Cardiac muscle cell (in vitro differentiated cells and primary cell): ENCODE measurements at regions not wholly inside any gene's neighbourhood (a gene's known extent, or its start where the extent isn't known, plus 50 kb on each side); places are given as distances from the start of the nearest gene placed in this dataset.
A peak's percentile ranks its signal among the peaks of the same experiment; 100 is the strongest.

ENCODE experiments used
- DNase-seq, 2 donors: peaks; one replicate each; pipeline versions ENCODE4 v3.0.0 to v3.0.0-alpha.2; 2010 to 2017; ENCODE audit warnings: low read depth in 1 of 2, low spot score in 1 of 2
- H3K27ac ChIP-seq: fragments of 200-600 bp; sonication (generic); 2 replicates; pipeline ENCODE4 v1.5.1; 2016
- H3K27me3 ChIP-seq: fragments of 200-600 bp; sonication (generic); 2 replicates; pipeline ENCODE4 v1.6.0; 2016; ENCODE audit warnings: control low read depth
- H3K36me3 ChIP-seq: fragments of 200-600 bp; sonication (generic); 2 replicates; pipeline ENCODE4 v1.5.1; 2016; ENCODE audit warnings: control low read depth
- H3K4me1 ChIP-seq: fragments of 200-600 bp; sonication (generic); 2 replicates; pipeline ENCODE4 v1.8.1; 2017; ENCODE audit warnings: low read depth, mild to moderate bottlenecking, mixed run types
- H3K4me3 ChIP-seq: fragments of 200-600 bp; sonication (generic); 2 replicates; pipeline ENCODE4 v1.5.1; 2016; ENCODE audit warnings: mild to moderate bottlenecking
- H3K9me3 ChIP-seq: fragments of 200-600 bp; sonication (generic); 2 replicates; pipeline ENCODE4 v1.5.1; 2017; ENCODE audit warnings: low read depth, mild to moderate bottlenecking, control low read depth
- CTCF ChIP-seq: IDR thresholded peaks from 2 replicates; pipeline ENCODE4 v1.5.1; 2012; ENCODE audit warnings: low read depth, mild to moderate bottlenecking, low read length

GRCh38 chr1:227378181-227378580 is 59.9 kb upstream of the CDC42BPA start:
- H3K27me3 ChIP-seq = no peaks in the 10 kb centered on the region
- no peak for TF ChIP-seq CTCF
- H3K4me1 ChIP-seq = no peaks in the 10 kb centered on the region
- no peaks in the 10 kb centered on the region for H3K36me3 ChIP-seq
- H3K9me3 ChIP-seq = no peaks in the 10 kb centered on the region
- peak in 1 of 2 donors; percentile 8 for DNase-seq
- no peak overlapping the region for H3K27ac ChIP-seq
- no peak overlapping the region for H3K4me3 ChIP-seq

GRCh38 chr1:227374846-227375245 is 56.6 kb upstream of the CDC42BPA start:
- TF ChIP-seq CTCF = no peak
- H3K27ac ChIP-seq = no peak overlapping the region

GRCh38 chr1:227372726-227373130 is 54.4 kb upstream of the CDC42BPA start:
- Histone ChIP-seq H3K9me3 (no peaks in the 10 kb centered on the region), H3K4me1 (no peaks in the 10 kb centered on the region), H3K4me3 (no peak overlapping the region), H3K27me3 (no peaks in the 10 kb centered on the region), H3K27ac (no peak overlapping the region), H3K36me3 (no peaks in the 10 kb centered on the region)
- peak in 1 of 2 donors; percentile 70 for DNase-seq
- no peak for TF ChIP-seq CTCF

More at GRCh38 chr1:227374846-227375245, 56.6 kb upstream of the CDC42BPA start:
- no peaks in the 10 kb centered on the region for H3K9me3 ChIP-seq
- H3K27me3 ChIP-seq = no peaks in the 10 kb centered on the region
- H3K4me3 ChIP-seq = no peak overlapping the region
- H3K36me3 ChIP-seq = no peaks in the 10 kb centered on the region
- no peaks in the 10 kb centered on the region for H3K4me1 ChIP-seq
- DNase-seq = no peak

GRCh38 chr1:227370533-227371254 is 52.4 kb upstream of the CDC42BPA start:
- no peak for TF ChIP-seq CTCF
- Histone ChIP-seq H3K27ac (no peak overlapping the region), H3K36me3 (no peaks in the 10 kb centered on the region), H3K4me1 (no peaks in the 10 kb centered on the region), H3K27me3 (no peaks in the 10 kb centered on the region), H3K4me3 (no peak overlapping the region), H3K9me3 (no peaks in the 10 kb centered on the region)
- no peak for DNase-seq

GRCh38 chr1:227369102-227369760 is 50.9 kb upstream of the CDC42BPA start:
- Histone ChIP-seq H3K36me3 (no peaks in the 10 kb centered on the region), H3K9me3 (no peaks in the 10 kb centered on the region), H3K4me1 (no peaks in the 10 kb centered on the region), H3K27ac (no peak overlapping the region), H3K4me3 (no peak overlapping the region), H3K27me3 (no peaks in the 10 kb centered on the region)
- no peak for TF ChIP-seq CTCF
- DNase-seq = peak in 1 of 2 donors; percentile 5
